ENCODE measurements at regions not wholly inside any gene's neighbourhood (a gene's known extent, or its start where the extent isn't known, plus 50 kb on each side); places are given as distances from the start of the nearest gene placed in this dataset.

GRCh38 chr16:48013491-48013901, 142.3 kb downstream of the ABCC12 start:
- H3K27ac ChIP-seq, result no peak overlapping the region
- DNase-seq, result no peak

GRCh38 chr16:48011878-48012658, 143.7 kb downstream of the ABCC12 start:
- TF ChIP-seq CTCF (IDR thresholded peaks at IDR 0.05), result no peak
- ATAC-seq (no peak), DNase-seq (no peak)
- Histone ChIP-seq H3K4me1 (no peaks in the 10 kb centered on the region), H3K9me3 (no peaks in the 10 kb centered on the region), H3K27me3 (no peaks in the 10 kb centered on the region), H3K4me3 (no peak overlapping the region), H3K36me3 (no peaks in the 10 kb centered on the region), H3K27ac (no peak overlapping the region)
- intact Hi-C loops (cut with DNase I), result no loop called here

More at GRCh38 chr16:48013491-48013901, 142.3 kb downstream of the ABCC12 start:
- Histone ChIP-seq H3K27me3 (no peaks in the 10 kb centered on the region), H3K36me3 (no peaks in the 10 kb centered on the region), H3K9me3 (no peaks in the 10 kb centered on the region), H3K4me3 (no peak overlapping the region), H3K4me1 (no peaks in the 10 kb centered on the region)
- intact Hi-C loops (cut with DNase I), result no loop called here
- no peak for TF ChIP-seq CTCF (IDR thresholded peaks at IDR 0.05)
- ATAC-seq, result no peak

- ATAC-seq, result no peak
- Histone ChIP-seq H3K27ac (no peak overlapping the region), H3K9me3 (no peaks in the 10 kb centered on the region), H3K4me1 (no peaks in the 10 kb centered on the region), H3K27me3 (no peaks in the 10 kb centered on the region), H3K36me3 (no peaks in the 10 kb centered on the region), H3K4me3 (no peak overlapping the region)
- TF ChIP-seq CTCF (IDR thresholded peaks at IDR 0.05), result no peak
- no peak for DNase-seq
- intact Hi-C loops (cut with DNase I), result no loop called here
These were observed 144.3 kb downstream of the ABCC12 start for GRCh38 chr16:48011466-48011865.

GRCh38 chr16:48008011-48008525, 147.7 kb downstream of the ABCC12 start:
- H3K4me1 ChIP-seq, result no peaks in the 10 kb centered on the region
- no peak for TF ChIP-seq CTCF (IDR thresholded peaks at IDR 0.05)
- no peak for DNase-seq
- no peaks in the 10 kb centered on the region for H3K27me3 ChIP-seq
- no peak overlapping the region for H3K27ac ChIP-seq
- no peaks in the 10 kb centered on the region for H3K36me3 ChIP-seq
- H3K9me3 ChIP-seq, result no peaks in the 10 kb centered on the region
- ATAC-seq, result no peak
- intact Hi-C loops (cut with DNase I), result no loop called here
- H3K4me3 ChIP-seq, result no peak overlapping the region

- Histone ChIP-seq H3K4me3 (no peak overlapping the region), H3K36me3 (no peaks in the 10 kb centered on the region), H3K27ac (no peak overlapping the region), H3K9me3 (no peaks in the 10 kb centered on the region), H3K4me1 (no peaks in the 10 kb centered on the region), H3K27me3 (no peaks in the 10 kb centered on the region)
- no peak for TF ChIP-seq CTCF (IDR thresholded peaks at IDR 0.05)
- DNase-seq (no peak), ATAC-seq (no peak)
- intact Hi-C loops (cut with DNase I), result no loop called here
These were observed 151.6 kb downstream of the ABCC12 start for GRCh38 chr16:48004141-48004695.
